Astrocyte of the spinal cord (primary cell): ENCODE measurements at regions not wholly inside any gene's neighbourhood (a gene's known extent, or its start where the extent isn't known, plus 50 kb on each side); places are given as distances from the start of the nearest gene placed in this dataset.
"Not testable (repeated sequence)": the region's sequence is repeated elsewhere in the genome, so short reads cannot be mapped to it uniquely, and the experiment has no call there.

Source experiments
- DNase-seq: peaks from one replicate; pipeline ENCODE4 v3.0.0; 2011; ENCODE audit warnings: low read depth, low spot score
- H3K4me3 ChIP-seq: 2 replicates; pipeline ENCODE4 v1.5.1; 2011; ENCODE audit warnings: low read depth, mild to moderate bottlenecking, low read length, moderate library complexity
- in situ Hi-C: cut with HindIII; loops from 2 replicates; pipeline ENCODE4 v1.10.0; 2017; ENCODE audit warnings: low sequenced_read_pairs
- TF ChIP-seq, protein P1 (sequence below): IDR thresholded peaks from 2 replicates; pipeline ENCODE4 v1.5.1; 2012; ENCODE audit warnings: low read depth, mild to moderate bottlenecking, low read length, inconsistent platforms

DNA sequence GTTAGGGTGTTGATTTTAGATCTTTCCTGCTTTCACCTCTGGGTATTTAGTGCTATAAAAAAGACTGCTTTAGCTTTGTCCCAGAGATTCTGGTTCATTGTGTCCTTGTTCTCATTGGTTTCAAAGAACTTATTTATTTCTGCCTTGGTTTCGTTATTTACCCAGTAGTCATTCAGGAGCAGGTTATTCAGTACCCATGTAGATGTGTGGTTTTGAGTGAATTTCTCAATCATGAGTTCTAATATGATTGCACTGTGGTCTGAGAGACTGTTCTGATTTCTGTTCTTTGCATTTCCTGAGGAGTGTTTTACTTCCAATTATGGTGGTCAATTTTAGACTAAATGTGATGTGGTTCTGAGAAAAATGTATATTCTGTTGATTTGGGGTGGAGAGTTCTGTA is 167.1 kb upstream of the KYNU start:
- no peak overlapping the region for H3K4me3 ChIP-seq
- in situ Hi-C loops, result no loop called here
- no peak for DNase-seq

DNA sequence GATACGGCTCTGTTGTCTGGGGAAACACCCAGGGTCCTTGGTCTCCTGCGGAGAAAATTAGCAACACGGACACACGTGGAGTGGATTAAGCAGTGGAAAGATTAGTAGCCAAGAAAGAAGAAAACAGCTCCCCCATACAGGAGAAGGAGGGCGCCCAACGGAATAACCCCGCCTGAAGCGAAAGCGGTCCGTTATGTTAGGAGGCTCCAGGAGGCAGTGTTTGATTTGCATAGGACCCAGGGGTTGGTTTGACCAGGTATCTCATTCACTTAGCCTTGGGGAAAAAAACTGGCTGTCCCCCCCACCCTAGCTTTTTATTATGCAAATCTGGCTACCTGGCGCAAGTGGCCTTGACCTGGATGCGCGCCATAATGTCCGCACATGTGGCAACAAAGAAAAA is 170.1 kb upstream of the KYNU start:
- in situ Hi-C loops, result no loop called here
- TF ChIP-seq, protein P1, sequence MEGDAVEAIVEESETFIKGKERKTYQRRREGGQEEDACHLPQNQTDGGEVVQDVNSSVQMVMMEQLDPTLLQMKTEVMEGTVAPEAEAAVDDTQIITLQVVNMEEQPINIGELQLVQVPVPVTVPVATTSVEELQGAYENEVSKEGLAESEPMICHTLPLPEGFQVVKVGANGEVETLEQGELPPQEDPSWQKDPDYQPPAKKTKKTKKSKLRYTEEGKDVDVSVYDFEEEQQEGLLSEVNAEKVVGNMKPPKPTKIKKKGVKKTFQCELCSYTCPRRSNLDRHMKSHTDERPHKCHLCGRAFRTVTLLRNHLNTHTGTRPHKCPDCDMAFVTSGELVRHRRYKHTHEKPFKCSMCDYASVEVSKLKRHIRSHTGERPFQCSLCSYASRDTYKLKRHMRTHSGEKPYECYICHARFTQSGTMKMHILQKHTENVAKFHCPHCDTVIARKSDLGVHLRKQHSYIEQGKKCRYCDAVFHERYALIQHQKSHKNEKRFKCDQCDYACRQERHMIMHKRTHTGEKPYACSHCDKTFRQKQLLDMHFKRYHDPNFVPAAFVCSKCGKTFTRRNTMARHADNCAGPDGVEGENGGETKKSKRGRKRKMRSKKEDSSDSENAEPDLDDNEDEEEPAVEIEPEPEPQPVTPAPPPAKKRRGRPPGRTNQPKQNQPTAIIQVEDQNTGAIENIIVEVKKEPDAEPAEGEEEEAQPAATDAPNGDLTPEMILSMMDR, result no peak
- no peak for DNase-seq
- H3K4me3 ChIP-seq, result no peak overlapping the region

More for the DNA sequence above, 167.1 kb upstream of the KYNU start:
- TF ChIP-seq, protein P1, result no peak

DNA sequence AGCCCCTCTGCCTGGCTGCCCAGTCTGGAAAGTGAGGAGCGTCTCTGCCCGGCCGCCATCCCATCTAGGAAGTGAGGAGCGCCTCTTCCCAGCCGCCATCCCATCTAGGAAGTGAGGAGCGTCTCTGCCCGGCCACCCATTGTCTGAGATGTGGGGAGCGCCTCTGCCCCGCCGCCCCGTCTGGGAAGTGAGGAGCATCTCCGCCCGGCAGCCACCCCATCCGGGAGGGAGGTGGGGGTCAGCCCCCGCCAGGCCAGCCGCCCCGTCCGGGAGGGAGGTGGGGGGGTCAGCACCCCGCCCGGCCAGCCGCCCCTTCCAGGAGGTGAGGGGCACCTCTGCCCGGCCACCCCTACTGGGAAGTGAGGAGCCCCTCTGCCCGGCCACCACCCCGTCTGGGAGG is 175.1 kb upstream of the KYNU start:
- in situ Hi-C loops, H3K4me3 ChIP-seq, DNase-seq: not testable (repeated sequence)

DNA sequence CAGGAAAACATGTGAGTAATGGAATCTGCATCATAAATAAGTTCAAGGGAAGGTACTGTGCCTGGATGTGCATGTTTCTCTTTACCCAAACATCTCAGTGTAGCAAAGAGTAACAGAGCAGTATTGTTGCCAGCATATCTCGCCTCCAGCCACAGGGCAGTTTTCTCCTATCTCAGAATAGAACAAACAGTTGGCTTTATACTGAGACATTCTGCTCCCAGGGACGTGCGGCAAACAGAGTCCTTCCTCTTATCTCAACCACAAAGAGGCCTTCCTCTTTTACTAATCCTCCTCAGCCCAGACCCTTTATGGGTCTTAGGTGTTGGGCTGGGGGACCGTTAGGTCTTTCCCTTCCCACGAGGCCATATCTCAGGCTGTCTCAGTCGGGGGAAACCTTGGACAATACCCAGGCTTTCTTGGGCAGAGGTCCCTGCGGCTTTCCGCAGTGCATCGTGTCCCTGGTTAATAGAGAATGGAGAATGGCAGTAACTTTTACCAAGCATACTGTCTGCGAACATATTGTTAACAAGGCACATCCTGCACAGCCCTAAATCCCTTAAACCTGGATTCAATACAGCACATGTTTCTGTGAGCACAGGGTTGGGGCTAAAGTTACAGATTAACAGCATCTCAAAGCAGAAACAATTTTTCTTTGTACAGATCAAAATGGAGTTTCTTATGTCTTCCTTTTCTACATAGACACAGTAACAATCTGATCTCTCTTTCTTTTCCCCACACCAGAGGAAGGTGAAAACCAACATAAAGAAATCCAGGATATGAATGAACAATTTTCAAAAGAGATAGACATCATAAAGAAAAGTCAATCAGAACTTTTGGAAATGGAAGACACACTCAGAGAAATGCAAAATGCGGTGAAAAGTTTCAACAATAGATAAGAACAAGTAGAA is 181.9 kb upstream of the KYNU start:
- in situ Hi-C loops, DNase-seq, H3K4me3 ChIP-seq: not testable (repeated sequence)

DNA sequence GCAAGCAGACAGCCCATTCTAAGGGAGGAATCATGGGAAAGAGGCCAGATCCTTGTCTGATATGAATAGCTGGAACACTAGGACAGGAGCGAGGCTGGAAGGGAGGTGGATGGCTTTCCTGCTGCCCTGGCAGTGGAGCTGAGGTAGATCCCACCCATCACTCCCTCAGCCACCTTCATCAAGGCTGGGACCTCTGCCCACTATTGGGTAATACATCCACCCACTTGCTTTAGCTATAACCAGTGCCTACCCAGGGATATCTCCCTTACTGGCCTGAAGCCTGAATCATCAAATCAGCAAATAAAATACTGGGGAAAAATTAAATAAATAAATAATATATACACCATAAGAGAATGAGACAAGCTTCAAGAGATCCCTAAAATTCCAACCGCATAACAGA is 183.2 kb upstream of the KYNU start:
- H3K4me3 ChIP-seq, result no peak overlapping the region
- TF ChIP-seq, protein P1, result no peak
- DNase-seq, result no peak
- in situ Hi-C loops, result no loop called here

DNA sequence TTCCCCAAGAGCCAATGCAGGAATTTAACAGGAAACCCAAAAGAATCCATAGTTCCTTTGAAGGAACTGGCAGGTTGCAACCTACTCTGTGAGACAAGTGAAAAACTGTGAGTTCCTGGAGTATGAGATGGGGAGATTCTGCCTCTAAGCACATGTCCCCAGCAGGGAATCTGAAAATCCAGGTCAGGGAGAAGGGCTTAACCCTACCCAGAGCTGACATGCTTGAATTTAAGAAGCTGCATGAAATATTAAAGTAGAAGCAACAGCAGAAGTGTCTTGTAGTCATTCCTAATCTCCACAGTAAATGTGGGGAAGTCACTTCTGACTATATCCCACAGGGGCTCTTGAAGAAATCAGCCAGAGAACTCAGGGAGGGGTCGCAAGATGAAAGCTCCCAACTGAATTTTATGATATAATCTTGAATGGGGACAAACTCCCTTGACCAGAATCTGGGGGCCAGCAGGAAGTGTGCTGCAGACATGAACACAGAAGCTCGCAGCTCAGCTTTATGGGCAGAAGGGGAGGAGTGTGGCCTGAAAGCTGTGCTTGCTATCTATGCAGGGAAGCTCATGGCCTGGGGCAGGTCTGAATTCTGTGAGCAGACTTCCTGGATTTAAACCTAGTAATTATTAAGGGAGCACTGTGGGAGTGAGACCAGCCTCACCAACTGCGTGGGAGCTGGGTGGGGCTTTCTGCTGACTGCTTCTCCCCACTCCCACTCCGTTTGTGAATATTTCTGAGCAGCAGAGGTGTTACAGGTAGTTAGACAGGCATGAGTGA is 184.1 kb upstream of the KYNU start:
- no peak for DNase-seq
- in situ Hi-C loops, result no loop called here
- TF ChIP-seq, protein P1, result no peak

DNA sequence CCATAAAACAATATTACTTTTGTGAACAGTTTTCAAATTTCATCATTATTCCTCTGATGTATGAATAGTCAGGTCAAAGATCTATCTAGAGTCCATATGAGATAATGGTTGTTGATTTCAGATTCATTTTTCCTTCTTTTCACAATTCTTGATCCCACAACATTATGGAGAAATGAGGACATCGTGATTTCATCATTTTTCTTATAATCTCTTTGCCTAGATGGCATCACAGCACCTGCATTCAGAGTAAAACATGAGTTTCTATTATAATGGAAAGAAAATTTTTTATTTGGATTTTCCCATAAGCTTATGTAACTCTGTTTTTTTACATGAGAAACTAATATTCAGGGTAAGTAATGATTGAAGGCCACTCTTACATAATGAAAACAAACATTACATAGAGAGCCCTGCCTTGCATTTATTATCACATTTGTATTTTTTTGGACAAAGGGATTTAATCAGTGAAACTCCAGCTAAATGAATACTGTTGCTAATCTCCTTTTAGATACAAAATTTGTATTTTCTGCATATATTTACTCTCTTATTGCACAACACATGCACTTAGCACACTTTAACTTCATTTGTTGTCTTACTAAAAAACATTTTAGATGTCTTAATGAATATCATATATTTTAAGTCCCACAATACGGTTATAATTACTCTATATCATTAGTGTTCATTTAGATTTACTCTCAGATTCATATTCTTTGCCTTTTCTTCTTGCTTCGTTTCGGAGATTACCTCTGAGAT is 188.4 kb upstream of the KYNU start:
- in situ Hi-C loops, result no loop called here
- no peak overlapping the region for H3K4me3 ChIP-seq
- no peak for DNase-seq

More for the DNA sequence above, 184.1 kb upstream of the KYNU start:
- H3K4me3 ChIP-seq, result no peak overlapping the region

More for the DNA sequence above, 188.4 kb upstream of the KYNU start:
- TF ChIP-seq, protein P1, result no peak
